NB4 (cell line): ENCODE measurements at regions not wholly inside any gene's neighbourhood (a gene's known extent, or its start where the extent isn't known, plus 50 kb on each side); places are given as distances from the start of the nearest gene placed in this dataset.

ENCODE experiments used
- MYC ChIP-seq: IDR thresholded peaks from 2 replicates; pipeline ENCODE4 v1.6.1; 2011; ENCODE audit warnings: low read depth, low read length
- POLR2A ChIP-seq: IDR thresholded peaks from 2 replicates; pipeline ENCODE4 v1.6.1; 2011; ENCODE audit warnings: mild to moderate bottlenecking; ENCODE audit not compliant: insufficient read length; ENCODE audit errors: extremely low read depth
- TF ChIP-seq, protein P1 (sequence below): IDR thresholded peaks from one replicate; pipeline ENCODE4 v1.5.1; 2012; ENCODE audit warnings: low read depth, low read length

DNA sequence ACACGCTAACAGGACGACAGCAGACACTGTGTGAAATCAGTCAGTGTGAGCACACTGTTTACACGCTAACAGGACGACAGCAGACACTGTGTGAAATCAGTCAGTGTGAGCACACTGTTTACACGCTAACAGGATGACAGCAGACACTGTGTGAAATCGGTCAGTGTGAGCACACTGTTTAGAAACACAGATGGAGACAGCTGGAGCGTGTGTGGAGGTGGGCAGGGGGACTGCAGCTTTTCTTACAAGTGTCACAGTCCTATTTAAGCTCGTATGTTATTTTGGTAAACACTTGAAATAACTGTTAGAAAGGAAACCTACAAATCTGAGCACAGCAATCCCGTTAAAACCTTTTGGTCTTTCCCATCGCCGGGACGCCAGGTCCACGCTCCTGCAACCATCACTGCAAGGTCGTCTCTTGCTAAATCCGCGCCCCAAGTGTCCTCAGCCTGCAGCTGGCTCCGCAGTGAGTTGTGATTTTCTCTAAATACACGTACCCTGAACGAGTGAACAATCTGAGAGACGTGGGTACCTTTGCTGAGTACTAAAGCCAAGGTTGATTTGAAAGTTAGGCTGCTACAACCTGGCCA is 58.9 kb upstream of the CTDP1 start:
- TF ChIP-seq, protein P1, sequence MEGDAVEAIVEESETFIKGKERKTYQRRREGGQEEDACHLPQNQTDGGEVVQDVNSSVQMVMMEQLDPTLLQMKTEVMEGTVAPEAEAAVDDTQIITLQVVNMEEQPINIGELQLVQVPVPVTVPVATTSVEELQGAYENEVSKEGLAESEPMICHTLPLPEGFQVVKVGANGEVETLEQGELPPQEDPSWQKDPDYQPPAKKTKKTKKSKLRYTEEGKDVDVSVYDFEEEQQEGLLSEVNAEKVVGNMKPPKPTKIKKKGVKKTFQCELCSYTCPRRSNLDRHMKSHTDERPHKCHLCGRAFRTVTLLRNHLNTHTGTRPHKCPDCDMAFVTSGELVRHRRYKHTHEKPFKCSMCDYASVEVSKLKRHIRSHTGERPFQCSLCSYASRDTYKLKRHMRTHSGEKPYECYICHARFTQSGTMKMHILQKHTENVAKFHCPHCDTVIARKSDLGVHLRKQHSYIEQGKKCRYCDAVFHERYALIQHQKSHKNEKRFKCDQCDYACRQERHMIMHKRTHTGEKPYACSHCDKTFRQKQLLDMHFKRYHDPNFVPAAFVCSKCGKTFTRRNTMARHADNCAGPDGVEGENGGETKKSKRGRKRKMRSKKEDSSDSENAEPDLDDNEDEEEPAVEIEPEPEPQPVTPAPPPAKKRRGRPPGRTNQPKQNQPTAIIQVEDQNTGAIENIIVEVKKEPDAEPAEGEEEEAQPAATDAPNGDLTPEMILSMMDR: no peak
- no peak for TF ChIP-seq MYC
- TF ChIP-seq POLR2A: no peak
